Glutamatergic neuron (in vitro differentiated cells): ENCODE measurements at regions not wholly inside any gene's neighbourhood (a gene's known extent, or its start where the extent isn't known, plus 50 kb on each side); places are given as distances from the start of the nearest gene placed in this dataset.

Experiments used
- DNase-seq: peaks from one replicate; pipeline ENCODE4 v3.0.0; 2022
- H3K27ac Mint-ChIP-seq: one replicate; pipeline ENCODE4 v1.8.0; 2020; ENCODE audit warnings: mild to moderate bottlenecking, mixed read lengths, inconsistent platforms; ENCODE audit not compliant: unreplicated experiment
- H3K27me3 Mint-ChIP-seq: one replicate; pipeline ENCODE4 v1.8.0; 2020; ENCODE audit warnings: mild to moderate bottlenecking, moderate library complexity, mixed read lengths, inconsistent platforms; ENCODE audit not compliant: unreplicated experiment
- H3K36me3 Mint-ChIP-seq: one replicate; pipeline ENCODE4 v1.8.0; 2020; ENCODE audit warnings: mild to moderate bottlenecking, mixed read lengths, inconsistent platforms; ENCODE audit not compliant: unreplicated experiment
- H3K4me1 Mint-ChIP-seq: one replicate; pipeline ENCODE4 v1.8.0; 2020; ENCODE audit warnings: mild to moderate bottlenecking, low read depth, mixed read lengths, inconsistent platforms; ENCODE audit not compliant: unreplicated experiment
- H3K4me3 Mint-ChIP-seq: one replicate; pipeline ENCODE4 v1.8.0; 2020; ENCODE audit warnings: mild to moderate bottlenecking, mixed read lengths, inconsistent platforms; ENCODE audit not compliant: unreplicated experiment
- H3K9me3 Mint-ChIP-seq: one replicate; pipeline ENCODE4 v1.8.0; 2020; ENCODE audit warnings: mild to moderate bottlenecking, moderate library complexity, mixed read lengths, inconsistent platforms; ENCODE audit not compliant: unreplicated experiment
- CTCF ChIP-seq: fragments of 200-600 bp; sonication (generic); IDR thresholded peaks from one replicate; pipeline ENCODE4 v1.5.0; 2021; ENCODE audit not compliant: partially characterized antibody, unreplicated experiment

DNA sequence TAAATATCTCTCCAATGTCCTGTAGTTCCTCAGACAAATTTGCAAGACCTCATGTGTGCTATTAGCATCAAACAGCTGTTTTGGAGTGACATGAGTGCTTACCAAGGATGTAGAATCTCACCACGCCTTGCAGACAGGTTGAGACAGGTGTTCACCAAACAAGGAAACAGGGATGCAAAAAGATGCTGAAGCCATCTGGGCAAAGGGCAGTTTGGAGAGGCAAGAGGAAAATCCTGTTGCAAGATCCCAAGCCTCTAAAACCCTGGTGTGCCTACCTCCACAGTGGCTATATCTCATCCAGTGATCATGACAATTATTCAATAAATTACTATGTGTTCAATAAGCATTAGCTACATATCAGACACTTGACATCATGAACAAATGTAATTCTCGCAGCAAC, 373.7 kb downstream of the SOX9 start:
- H3K9me3 Mint-ChIP-seq = no peaks in the 10 kb centered on the region
- TF ChIP-seq CTCF = no peak
- H3K27me3 Mint-ChIP-seq = peaks cover 2% of the 10 kb centered on the region
- no peak overlapping the region for H3K27ac Mint-ChIP-seq
- DNase-seq = no peak
- no peaks in the 10 kb centered on the region for H3K4me1 Mint-ChIP-seq
- peaks cover 15% of the 10 kb centered on the region for H3K36me3 Mint-ChIP-seq
- no peak overlapping the region for H3K4me3 Mint-ChIP-seq

GRCh38 chr17:72496461-72496860, 375.6 kb downstream of the SOX9 start:
- TF ChIP-seq CTCF = no peak
- Mint-ChIP-seq H3K4me3 (no peak overlapping the region), H3K36me3 (peaks cover 10% of the 10 kb centered on the region), H3K27me3 (peaks cover 5% of the 10 kb centered on the region), H3K27ac (no peak overlapping the region), H3K4me1 (no peaks in the 10 kb centered on the region), H3K9me3 (no peaks in the 10 kb centered on the region)
- no peak for DNase-seq

DNA sequence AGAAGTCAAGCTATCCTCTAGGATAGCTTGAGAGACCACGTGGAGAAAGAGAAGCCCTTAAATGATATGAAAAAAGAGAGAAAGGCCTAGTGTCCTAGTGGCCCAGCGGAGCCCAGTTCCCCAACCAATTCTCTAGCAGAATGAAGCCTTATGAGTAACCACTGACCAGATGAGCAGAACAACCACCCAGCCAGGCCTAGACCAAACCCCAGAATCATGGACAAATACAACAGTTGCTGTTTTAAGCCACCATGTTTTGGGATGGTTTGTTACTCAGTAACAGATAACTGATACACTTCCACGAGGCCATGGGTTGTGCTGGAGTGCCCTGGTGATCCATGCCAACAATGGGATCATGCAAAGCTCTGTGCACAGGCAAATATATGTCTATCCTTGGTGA, 377.1 kb downstream of the SOX9 start:
- Mint-ChIP-seq H3K4me1 (no peaks in the 10 kb centered on the region), H3K27ac (no peak overlapping the region), H3K4me3 (no peak overlapping the region), H3K9me3 (no peaks in the 10 kb centered on the region), H3K27me3 (peaks cover 3% of the 10 kb centered on the region), H3K36me3 (peaks cover 7% of the 10 kb centered on the region)
- DNase-seq = no peak
- TF ChIP-seq CTCF = no peak

- Mint-ChIP-seq H3K4me3 (no peak overlapping the region), H3K4me1 (no peaks in the 10 kb centered on the region), H3K36me3 (peaks cover 9% of the 10 kb centered on the region), H3K27me3 (peaks cover 3% of the 10 kb centered on the region), H3K9me3 (no peaks in the 10 kb centered on the region), H3K27ac (no peak overlapping the region)
- no peak for DNase-seq
- no peak for TF ChIP-seq CTCF
Measured at GRCh38 chr17:72498364-72499210, 377.8 kb downstream of the SOX9 start.
